ENCODE measurements at regions not wholly inside any gene's neighbourhood (a gene's known extent, or its start where the extent isn't known, plus 50 kb on each side); places are given as distances from the start of the nearest gene placed in this dataset.

DNA sequence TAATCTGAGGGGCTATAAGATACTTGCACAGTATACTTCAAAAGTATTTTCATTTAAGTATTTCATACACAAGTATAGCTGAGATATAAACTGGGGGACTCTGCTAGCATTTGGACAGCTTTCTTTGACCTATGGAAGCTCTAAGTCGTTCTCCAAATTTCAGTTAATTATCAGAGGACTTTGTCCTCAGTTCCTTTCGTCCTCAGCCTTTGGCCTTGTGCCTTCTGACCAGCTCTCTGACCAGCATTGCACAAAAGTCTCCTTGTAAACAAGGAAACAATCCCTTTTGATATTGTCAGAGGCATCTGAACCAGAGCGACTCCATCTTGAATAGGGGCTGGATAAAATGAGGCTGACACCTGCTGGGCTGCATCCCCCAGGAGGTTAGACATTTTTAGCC, 464.0 kb upstream of the FAM241A start:
- DNase-seq = no peak

DNA sequence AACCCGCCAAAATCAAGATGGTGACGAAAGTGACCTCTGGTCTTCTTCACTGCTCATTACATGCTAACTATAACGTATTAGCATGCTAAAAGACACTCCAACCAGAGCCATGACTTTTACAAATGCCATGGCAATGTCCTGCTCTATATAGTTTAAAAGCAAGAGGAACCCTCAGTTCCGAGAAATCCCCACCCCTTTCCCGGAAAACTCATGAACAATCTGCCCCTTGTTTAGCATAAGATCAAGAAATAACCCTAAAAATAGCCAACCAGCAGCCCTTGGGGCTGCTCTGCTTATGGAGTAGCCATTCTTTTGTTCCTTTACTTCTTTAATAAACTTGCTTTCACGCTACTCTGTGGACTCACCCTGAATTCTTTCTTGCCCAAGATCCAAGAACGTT, 463.5 kb upstream of the FAM241A start:
- DNase-seq = no peak

DNA sequence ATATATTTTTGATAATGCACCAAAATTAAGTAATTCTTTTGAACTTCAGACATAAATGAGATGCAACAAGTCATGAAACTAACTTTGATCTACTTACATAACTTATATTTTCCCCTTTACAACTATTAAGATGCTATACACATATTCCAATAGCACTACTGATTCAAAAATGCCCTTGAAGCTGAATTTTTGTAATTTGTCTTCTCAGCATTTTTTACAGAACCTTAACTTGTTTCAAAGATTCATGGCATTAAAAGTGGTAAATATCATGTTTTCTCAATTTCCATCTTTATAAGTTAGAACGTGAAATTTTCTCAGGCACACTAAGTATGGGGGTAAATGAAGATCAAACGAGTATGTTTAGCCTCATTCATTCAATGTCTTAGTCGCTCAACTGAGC, 460.0 kb upstream of the FAM241A start:
- DNase-seq = no peak

DNA sequence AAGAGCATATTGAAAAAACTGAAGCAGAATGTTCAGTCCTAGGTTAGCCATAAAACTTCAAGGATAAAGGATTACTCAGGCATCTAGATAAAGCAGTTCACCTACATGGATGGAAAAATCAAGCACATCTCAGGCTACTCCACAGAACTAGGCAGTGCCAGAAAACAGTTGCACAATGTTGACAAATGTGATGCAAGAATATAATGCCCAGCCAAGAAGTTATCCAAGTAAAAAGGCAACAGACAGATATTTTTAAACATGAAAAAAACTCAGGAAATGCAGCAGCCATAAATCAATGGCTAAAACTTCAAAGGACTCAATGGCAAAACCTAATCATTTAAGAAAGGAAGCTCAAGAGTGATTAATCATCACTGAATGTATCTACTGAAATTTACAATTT, 456.0 kb upstream of the FAM241A start:
- no peak for DNase-seq

DNA sequence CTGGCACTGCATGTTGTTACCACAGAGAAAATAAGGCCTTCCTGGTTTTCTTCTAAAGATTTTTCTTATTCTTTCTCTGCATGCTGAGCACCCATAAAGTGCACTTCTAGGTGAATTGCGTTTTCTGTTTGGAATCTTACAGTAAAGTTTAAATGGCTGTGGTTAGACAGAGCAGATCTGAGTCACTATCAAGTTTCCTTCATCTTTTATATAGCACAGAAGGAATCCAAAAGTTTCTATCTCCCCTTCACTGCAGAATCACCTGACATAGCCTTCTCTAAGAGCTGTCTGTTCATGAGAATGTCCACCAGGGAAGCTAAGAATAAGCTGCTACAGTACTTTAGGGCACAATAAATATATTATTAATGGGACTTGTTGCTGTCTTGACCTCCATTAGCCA, 455.5 kb upstream of the FAM241A start:
- DNase-seq = no peak

DNA sequence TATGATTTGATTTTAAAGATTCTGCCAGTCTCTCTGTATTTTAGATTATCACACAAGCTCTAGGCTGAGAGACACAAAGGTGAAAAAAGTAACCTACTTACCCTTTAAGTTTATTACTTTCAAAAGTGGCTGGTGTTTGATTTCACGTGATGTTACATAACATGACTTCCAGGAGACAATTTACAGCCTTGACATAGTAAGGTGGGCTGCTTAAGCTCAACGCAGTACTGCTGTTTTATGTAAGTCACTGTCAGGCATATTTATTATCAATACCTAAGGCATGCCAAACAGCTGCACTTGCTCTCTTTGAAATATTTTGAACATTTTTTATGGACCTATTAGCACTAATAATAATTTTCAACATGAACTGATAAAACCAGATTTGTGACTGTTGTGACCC, 451.5 kb upstream of the FAM241A start:
- no peak for DNase-seq

DNA sequence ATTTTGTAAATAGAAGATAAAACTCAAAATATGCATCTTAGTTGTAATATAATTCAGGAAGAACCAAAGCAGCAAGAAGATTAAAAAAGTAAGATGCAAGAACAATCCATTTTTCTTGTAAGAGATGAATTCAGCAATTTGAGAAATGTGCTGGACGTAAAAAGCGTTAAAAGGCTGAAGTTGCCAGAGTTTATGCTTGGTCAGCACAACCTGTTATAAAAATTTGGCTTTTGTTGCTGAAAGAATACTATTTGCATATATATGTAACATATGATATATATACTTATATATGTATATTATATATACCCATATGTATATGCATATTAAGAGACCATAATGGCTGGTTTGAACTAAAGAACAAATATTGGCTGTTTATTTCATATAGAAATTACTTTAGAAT, 449.6 kb upstream of the FAM241A start:
- no peak for DNase-seq

DNA sequence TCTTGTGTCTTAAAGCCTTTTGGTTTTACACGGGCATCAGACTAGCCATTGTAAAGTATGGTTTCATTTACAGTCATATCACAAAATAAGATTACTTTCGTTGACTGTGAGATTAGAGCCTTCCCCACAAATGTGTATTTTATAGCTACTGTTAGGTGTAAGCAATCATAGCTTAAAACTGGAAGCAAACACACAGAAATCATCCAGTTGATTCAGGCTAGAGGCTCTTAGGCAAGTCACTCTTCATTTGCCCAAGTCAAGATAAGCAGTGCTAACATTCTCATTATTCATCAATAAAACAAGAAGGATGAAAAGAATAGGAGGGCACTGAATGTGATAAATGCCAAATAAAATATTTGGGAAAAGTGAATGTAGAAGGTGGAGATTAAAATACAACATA, 448.7 kb upstream of the FAM241A start:
- DNase-seq = no peak

DNA sequence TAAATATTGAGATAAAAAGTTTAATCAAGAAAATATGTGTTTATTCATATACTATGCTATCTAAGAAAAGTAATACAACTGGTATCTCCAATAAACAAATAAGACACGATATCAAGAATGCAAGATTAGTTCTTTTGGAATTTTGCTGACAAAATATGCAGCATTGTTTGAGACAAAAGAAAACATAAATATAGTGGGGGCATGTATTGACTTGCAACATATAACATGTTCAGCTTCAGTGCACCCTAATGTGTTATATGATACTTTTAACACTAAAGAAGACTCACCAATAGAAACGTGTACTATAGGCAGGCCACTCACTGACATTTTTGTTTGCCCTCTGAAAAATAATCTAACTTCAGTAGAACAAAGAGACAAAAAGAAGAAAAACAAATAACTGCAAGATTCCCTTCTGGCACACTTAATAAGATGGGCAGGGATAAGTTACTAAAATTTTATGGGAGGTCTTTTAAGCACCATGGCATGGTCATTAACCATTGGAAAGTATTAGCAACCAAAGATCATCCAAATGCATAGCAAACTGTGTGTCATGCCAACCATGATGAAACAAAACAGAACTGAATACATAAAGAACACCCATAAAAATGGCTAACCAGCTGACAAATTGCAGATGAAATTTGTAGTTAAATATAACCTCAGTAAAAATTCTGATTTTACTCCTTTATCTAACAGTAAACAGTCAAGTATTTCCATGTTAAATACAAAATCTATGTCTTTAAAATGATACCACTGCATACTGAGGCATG, 447.9 kb upstream of the FAM241A start:
- DNase-seq = no peak

DNA sequence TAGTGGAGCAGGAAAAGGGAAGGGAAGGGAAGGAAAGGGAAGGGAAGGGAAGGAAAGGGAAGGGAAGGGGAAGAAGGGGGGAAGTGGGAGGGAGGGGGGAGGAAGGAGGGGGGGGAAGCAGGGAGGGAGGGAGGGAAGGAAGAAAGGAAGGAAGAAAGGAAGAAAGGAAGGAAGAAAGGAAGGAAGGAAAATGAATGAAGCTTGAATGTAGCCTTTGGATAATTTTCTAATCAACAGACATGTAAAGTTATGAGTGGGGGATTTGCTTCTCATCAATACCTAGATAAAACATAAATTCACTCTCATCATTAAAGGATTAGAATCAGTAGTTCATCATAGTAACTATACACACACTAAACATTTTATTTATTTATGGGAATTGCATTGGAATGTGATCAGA, 446.9 kb upstream of the FAM241A start:
- DNase-seq = no peak

DNA sequence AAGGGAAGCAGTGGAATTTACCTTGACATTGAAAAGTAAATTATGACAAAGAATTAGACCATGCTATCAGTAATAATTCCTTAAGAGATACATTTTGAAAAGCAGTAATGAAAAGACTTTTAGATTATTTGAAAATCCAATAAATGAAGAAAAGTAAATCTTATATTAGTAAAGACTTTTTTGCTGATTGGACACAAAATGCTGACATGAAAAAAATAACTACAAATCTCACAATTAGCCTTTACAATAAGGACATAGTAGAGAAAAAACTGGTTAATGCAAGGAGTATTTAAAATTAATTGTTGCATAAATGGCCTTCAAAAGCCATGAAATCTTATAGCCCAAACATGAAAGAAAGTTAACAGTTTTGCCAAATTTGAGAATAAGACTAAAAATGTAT, 446.1 kb upstream of the FAM241A start:
- no peak for DNase-seq

DNA sequence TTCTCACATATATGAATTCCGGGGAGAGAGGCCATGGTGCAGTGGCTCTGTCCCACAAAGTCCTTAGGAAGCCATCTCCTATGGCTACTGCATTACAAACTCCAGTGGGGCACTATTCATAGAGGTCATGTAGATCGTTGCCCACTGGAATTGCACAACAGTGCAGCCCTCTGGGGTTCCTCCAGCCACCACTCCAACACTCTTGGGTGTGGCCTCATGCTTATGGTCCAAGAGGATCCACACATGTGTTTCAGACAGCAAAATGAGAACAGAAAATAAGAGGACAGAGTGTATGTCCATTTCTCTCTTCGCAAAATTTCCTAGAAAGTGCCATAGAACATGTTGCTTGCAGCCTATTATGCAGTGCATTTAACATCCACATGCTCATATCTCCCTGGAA, 444.2 kb upstream of the FAM241A start:
- no peak for DNase-seq

DNA sequence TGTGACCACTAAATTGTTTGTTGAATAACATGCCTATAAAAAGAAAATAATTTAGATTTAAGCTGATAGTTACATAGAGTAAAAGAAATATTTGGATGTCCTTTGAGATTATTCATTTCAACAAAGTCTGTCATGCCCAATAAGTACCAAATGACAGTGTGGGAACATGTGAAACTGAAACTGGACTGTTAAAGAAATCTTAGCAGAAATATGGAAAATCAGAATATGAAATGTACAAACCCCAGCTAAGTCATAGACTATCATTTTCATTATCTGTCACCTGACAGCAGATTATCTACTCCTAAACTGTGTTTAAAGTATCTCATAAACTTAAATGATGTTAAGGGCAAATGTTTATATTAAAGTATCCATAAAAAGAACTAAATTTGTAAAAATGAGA, 437.8 kb upstream of the FAM241A start:
- no peak for DNase-seq

DNA sequence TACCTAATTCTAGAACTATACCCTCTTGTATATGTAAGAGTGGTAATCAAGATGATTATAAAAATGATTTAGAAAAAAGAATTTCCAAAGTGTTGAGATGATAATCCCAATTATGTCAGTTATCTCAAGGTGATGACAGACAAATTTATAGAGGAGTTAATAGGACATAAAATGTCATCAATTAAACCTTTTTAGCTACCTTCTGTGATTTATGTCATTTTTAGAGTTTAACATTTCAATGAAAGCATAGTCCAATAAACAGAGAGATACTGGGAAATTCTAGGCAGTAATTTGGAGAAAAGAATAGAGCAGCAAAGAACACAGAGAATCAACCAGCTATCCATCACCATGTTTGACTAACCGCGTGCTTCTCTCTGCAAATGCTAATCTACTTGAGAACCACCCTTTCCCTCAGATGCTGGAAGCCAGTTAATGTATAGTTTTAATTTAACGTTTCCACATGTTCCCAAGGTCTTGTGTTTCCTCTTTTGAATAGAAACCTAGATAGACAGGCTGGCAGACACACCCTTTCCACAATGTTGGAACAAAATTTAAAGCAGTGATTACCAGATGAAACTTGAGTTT, 433.1 kb upstream of the FAM241A start:
- DNase-seq = no peak

DNA sequence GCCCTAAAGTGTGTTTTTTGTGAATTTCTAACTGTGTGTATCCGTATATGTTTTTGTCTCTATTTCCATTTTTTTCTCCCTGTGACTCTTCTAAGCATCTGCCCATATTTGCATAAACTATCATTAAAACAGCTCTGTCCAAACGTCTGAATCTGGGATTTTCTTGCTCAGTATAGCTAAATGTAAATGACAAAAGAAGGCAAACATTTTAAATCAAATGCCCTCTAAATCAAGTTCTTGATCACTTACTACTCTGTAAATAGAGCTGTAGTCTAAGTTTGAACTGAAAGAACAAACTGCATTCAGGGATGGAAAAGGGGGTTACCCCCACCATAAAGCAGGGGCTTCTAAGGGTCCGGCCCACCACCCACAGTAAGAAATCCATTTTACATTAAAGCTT, 432.0 kb upstream of the FAM241A start:
- no peak for DNase-seq

DNA sequence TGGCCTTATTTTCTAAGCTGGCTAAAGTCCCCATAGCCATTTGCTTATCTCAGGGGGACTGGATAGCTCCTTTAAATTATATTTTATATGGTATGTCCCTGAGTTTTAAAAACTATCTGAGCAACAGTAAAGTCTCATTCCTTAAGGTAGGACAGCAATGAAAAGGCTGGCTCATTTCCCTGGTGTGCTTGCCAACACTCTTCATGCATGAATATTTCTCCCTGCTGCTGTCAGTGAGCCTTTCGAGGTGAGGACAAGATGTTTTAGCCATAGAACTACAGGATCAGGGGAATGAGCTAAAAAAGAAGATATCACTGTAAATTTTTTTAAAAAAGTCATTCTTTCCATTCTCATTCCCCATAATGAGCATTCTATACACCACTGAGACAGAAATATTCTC, 427.3 kb upstream of the FAM241A start:
- DNase-seq = no peak

DNA sequence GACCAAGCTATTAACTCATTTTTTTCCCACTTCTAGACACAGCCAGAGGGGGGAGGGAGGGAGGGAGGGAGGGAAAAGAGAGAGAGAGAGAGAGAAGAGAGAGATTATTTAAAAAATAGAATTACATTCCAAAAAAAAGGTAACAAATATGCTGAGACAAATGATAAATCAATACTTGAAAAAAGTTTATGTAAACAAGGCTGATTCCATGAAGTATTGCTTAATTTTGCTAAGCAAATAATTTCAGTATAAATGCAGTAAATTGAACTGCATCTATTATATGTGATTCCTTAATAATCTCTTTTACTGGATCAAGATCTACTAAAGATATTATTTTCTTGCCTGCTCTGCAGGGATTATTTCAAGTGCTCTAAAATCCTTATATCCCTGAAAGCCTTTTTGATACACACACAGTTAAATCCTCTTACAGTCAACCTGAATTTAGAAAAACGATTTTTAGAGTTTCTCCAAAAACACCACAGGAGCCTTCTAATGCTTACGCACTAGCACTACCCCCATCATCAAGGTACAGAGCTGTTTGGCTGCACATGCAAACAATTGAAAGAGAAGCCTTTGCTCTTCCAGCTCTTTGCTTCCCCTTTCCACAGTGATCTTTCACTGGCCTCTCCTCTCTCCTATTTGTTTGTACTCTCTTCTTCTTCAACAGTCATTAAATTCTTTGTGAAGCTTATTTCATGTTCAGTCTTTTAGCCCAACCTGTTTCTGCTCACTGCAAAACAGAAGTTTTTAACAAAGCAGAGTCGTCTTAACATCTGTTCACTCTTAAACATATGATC, 426.3 kb upstream of the FAM241A start:
- DNase-seq = no peak

DNA sequence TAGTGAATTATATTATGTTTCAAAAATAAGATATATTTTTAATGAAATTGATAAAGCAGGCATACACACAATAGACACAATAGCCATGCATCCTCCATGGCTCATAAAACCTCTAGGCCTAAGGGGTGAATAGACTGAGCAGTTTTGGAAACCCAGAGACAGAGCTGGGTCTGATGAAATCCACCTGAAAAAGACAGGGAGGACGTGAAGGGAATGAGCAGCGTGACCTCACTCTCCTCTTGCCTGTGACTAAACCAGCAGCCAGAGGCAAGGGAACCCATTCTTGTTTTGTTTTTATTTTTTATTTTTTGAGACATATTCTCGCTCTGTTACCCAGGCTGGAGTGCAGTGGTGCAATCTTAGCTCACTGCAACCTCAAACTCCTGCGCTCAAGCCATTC, 424.4 kb upstream of the FAM241A start:
- no peak for DNase-seq

DNA sequence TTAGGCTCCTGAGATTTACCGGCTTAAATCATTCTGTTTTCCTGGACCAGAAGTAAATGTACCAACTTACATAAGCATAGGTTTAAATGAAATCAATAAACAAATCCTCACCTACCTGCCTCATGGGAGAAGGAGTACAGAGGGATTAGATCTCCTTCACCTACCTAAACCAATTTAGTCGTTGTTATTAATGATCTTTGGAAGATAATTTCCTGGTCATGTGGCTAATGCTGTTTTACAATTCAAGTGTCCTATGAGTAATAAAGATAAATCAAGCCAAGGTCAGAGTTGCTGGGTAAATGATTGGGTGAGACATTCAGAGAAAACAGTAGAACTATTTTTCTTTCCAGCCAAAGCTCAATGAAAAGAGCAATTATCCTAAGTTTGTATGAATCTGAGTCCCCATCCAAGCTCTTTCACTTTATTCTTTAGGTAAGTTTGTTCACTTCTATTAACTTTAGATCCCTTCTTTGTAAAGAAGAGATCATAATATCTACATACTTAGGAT, 423.0 kb upstream of the FAM241A start:
- no peak for DNase-seq

DNA sequence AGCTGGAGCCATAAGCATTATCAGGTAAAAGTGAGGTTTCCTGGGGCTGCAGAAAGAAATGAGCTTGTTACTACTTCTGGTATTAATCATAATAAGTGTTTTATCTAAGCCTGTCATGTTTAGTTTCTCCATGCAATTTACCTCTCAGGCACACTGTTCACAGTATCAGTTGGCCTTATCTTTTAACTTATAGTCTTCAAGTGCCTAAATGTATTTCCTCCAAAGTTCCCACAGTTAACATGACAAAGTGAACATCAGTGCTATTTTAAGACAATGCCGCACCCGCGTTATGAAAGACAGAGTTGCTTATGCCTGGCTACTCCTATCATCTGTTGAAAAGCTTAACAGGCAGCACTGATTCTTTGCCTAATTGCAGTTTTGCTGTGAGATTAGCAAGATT, 408.7 kb upstream of the FAM241A start:
- DNase-seq = no peak

DNA sequence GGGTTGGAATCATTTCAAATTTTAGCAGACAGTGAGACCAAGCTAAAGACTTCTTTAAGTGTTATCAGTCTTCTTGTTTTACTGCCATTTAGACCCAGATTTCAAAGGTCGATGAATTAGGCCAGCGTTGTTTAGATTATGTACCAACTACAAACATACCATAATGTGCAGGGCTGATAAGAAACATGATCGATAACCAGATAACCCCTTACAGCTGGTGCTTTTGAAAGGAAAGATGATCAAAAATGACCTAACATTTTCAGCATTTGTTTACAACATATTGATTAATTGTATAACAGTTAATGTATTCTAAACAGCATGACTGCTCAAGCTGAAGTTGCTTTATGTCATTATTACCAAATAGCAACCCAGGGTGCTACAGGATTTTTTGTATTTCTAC, 400.4 kb upstream of the FAM241A start:
- DNase-seq = no peak

DNA sequence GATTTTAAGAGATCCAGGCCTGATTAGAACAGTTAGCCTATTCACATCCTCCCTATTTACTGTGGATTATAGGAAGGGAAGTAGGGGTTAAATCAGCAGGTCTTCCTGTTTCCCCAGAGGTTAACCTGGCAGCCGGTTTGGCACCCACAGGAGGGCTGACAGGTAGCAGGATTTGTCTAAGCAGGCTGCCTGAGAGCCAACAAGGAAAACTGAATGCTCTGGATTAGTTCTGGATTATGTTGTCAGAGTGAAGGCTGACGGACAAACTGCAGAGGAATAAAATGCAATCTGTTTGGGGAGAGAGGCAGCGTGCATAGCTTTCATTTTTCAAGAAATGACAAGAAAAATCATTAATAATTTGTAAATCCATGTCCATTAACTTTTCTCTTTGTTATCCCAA, 397.1 kb upstream of the FAM241A start:
- no peak for DNase-seq

DNA sequence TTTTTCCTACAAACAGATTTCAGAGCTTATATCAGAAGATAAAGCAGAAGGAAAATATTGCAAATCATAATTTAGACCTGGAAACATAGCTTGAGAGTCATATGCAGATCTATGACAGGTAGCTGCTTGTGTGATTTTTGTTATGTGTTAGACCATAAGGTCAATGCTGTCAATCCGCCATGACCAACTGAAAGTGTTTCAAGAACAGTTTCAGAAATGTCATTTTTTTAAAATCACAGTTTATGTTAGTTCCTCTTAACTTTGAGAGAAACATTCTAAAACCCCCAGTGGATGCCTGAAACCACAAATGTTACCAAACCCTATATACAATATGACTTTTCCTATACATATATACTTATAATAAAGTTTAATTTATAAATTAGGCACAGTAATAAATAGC, 391.3 kb upstream of the FAM241A start:
- DNase-seq = no peak

DNA sequence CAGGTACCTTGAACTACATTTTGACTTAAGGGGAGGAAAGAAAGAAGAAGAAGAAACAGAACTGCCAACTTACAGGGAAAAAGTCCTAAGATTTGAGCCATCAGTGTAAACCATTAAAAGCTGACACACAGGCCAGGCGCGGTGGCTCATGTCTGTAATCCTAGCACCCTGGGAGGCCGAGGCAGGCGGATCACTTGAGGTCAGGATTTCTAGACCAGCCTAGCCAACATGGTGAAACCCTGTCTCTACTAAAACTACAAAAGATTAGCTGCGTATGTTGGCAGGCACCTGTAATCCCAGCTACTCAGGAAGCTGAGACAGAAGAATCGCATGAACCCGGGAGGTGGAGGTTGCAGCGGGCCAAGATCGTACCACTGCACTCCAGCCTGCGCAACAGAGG, 389.7 kb upstream of the FAM241A start:
- no peak for DNase-seq

All from CD4-positive, alpha-beta T cell treated with Interleukin-1 beta for 1 hour (primary cell).